Nephron progenitor cell (in vitro differentiated cells): ENCODE measurements at regions not wholly inside any gene's neighbourhood (a gene's known extent, or its start where the extent isn't known, plus 50 kb on each side); places are given as distances from the start of the nearest gene placed in this dataset.

ENCODE experiments used
- DNase-seq: peaks from one replicate; pipeline ENCODE4 v3.0.0; 2021
- H3K27ac Mint-ChIP-seq: 2 replicates; pipeline ENCODE4 v1.8.0; 2021; ENCODE audit warnings: mild to moderate bottlenecking, moderate library complexity, mixed read lengths
- H3K27me3 Mint-ChIP-seq: 2 replicates; pipeline ENCODE4 v1.8.0; 2021; ENCODE audit warnings: mild to moderate bottlenecking, low read depth, mixed read lengths; ENCODE audit not compliant: poor library complexity
- H3K36me3 Mint-ChIP-seq: 2 replicates; pipeline ENCODE4 v1.8.0; 2021; ENCODE audit warnings: low read depth, mixed read lengths
- H3K4me1 Mint-ChIP-seq: 2 replicates; pipeline ENCODE4 v1.8.0; 2021; ENCODE audit warnings: mixed read lengths
- H3K4me3 Mint-ChIP-seq: 2 replicates; pipeline ENCODE4 v1.8.0; 2021; ENCODE audit warnings: mild to moderate bottlenecking, moderate library complexity, mixed read lengths
- H3K9me3 Mint-ChIP-seq: 2 replicates; pipeline ENCODE4 v1.8.0; 2021; ENCODE audit warnings: mild to moderate bottlenecking, moderate library complexity, mixed read lengths
- TF ChIP-seq, protein P1 (sequence below): fragments of 200-600 bp; sonication (generic); IDR thresholded peaks from 2 replicates; pipeline ENCODE4 v1.5.0; 2021; ENCODE audit warnings: antibody characterized with exemption

DNA sequence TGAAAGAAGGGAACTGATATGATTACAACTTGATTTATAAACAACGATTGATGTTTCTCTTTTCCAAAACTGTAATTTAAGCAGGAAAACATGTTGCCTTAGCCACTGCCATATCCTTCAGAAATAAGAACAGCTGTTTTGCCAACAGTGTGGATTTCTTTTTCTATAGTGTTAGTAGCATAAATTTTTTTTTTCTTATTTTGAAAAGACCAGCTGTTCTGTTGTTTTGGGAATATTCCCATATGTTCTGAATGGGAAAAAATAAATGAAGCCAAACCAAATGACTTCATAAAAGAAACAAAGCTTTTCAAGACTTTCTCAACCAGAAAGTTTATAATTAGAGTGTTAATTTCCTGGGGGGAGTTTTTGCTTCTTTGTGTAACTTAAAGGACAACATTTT lies 83.9 kb upstream of the ARHGAP24 start:
- H3K36me3 Mint-ChIP-seq: no peaks in the 10 kb centered on the region
- H3K4me3 Mint-ChIP-seq: no peak overlapping the region
- no peak overlapping the region for H3K27ac Mint-ChIP-seq
- H3K9me3 Mint-ChIP-seq: peaks cover 4% of the 10 kb centered on the region
- DNase-seq: no peak
- TF ChIP-seq, protein P1, sequence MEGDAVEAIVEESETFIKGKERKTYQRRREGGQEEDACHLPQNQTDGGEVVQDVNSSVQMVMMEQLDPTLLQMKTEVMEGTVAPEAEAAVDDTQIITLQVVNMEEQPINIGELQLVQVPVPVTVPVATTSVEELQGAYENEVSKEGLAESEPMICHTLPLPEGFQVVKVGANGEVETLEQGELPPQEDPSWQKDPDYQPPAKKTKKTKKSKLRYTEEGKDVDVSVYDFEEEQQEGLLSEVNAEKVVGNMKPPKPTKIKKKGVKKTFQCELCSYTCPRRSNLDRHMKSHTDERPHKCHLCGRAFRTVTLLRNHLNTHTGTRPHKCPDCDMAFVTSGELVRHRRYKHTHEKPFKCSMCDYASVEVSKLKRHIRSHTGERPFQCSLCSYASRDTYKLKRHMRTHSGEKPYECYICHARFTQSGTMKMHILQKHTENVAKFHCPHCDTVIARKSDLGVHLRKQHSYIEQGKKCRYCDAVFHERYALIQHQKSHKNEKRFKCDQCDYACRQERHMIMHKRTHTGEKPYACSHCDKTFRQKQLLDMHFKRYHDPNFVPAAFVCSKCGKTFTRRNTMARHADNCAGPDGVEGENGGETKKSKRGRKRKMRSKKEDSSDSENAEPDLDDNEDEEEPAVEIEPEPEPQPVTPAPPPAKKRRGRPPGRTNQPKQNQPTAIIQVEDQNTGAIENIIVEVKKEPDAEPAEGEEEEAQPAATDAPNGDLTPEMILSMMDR: no peak
- H3K27me3 Mint-ChIP-seq: no peaks in the 10 kb centered on the region
- H3K4me1 Mint-ChIP-seq: no peaks in the 10 kb centered on the region

DNA sequence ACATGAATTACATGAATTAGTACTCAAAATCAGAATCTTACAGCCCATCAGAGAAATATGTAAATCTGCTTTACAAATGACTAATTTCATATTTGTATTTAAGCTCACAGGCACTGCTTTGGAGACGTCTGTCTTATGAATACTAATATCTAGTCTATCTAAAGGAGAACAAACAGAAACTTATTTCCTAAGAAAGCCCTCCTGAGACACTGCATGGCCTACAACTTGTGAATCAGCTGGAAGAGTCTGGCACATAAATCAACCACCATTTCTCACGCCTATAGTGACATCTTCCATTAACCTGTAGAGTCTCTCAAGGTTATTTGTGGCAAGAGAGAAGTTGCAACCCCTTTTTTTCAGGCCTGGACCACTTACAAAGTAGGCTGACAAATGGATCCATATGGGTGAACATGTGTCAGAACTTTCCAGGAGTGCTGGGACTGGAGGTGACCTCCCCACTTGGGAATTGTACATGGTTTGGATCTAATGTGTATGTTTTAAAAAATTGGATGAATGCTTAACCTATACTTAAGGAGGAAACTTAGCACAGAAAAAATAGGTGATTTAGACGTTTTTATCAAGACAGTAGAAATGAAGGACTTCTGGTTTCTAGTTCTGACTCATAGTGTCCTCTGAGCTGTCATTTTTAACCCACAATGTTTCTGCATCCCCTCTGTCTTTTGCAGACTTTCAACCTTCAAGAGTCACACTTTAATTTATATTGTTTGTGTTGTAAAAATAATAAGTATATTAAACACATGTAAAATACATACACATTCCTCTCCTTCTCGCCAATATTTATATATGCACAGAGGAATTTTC lies 83.2 kb upstream of the ARHGAP24 start:
- H3K36me3 Mint-ChIP-seq: no peaks in the 10 kb centered on the region
- no peaks in the 10 kb centered on the region for H3K27me3 Mint-ChIP-seq

DNA sequence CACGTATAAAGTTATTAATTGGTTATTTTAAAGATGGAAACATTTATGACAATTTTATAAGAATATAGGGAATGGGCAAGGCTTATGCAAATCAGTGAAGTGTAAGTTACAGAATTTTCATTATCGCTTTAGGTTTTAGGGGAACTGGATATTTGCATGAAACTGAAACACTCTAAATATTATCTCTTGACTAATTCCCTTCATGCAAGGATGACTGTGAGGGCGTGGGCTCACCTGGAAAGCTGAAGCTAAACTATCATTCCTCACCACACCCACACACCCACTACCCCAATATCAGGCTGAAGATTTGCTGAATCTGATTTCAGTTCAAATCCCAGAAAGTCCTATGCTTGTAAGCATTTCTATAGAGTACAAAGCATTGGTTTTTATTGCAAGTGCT lies 81.7 kb upstream of the ARHGAP24 start:
- Mint-ChIP-seq H3K4me1 (no peaks in the 10 kb centered on the region), H3K36me3 (no peaks in the 10 kb centered on the region), H3K4me3 (no peak overlapping the region), H3K27me3 (no peaks in the 10 kb centered on the region), H3K9me3 (no peaks in the 10 kb centered on the region), H3K27ac (no peak overlapping the region)
- no peak for DNase-seq
- TF ChIP-seq, protein P1: no peak

More for the DNA sequence above, 83.2 kb upstream of the ARHGAP24 start:
- TF ChIP-seq, protein P1: no peak
- Mint-ChIP-seq H3K9me3 (peaks cover 3% of the 10 kb centered on the region), H3K4me3 (no peak overlapping the region), H3K27ac (no peak overlapping the region), H3K4me1 (no peaks in the 10 kb centered on the region)
- no peak for DNase-seq

DNA sequence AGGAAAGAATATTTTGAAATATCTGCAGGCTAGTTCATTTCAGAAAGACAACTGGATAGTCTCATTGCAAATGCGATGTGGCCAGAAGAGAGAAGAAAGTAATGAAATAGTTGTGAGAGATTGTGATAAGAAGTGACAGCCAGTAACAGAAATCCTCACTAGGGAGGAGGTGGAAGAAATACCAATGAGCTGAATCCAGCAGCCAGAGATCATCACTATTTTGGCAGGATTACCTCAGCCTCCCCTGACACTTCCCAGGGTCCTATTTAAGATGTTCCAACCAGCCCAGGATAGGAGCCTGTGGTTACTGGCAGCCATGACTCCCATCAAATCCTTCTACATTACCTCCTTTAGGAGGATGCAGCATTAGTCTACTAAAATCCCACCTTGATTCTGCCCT lies 76.7 kb upstream of the ARHGAP24 start:
- TF ChIP-seq, protein P1: no peak
- Mint-ChIP-seq H3K4me3 (no peak overlapping the region), H3K9me3 (no peaks in the 10 kb centered on the region), H3K4me1 (no peaks in the 10 kb centered on the region), H3K27ac (no peak overlapping the region), H3K27me3 (no peaks in the 10 kb centered on the region), H3K36me3 (no peaks in the 10 kb centered on the region)
- no peak for DNase-seq

DNA sequence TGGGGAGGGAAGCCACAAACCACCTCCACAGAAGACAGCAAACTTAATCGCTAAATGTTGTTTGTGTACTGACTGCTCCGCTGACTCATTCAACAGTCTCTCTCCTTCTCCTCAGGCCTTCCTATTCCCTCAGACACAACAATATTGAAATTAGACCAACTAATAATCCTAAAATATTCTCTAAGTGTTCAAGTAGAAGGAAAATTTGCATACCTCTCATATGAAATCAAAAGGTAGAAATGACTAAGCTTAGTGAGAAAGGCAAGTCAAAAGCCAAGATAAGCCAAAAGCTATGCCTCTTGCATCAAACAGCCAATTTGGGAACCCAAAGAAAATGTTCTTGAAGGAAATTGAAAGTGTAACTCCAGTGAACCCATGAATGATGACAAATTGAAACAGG lies 75.7 kb upstream of the ARHGAP24 start:
- H3K27ac Mint-ChIP-seq: no peak overlapping the region
- H3K4me1 Mint-ChIP-seq: no peaks in the 10 kb centered on the region
- TF ChIP-seq, protein P1: no peak
- no peak overlapping the region for H3K4me3 Mint-ChIP-seq
- no peaks in the 10 kb centered on the region for H3K27me3 Mint-ChIP-seq
- H3K9me3 Mint-ChIP-seq: no peaks in the 10 kb centered on the region
- DNase-seq: no peak
- H3K36me3 Mint-ChIP-seq: no peaks in the 10 kb centered on the region

DNA sequence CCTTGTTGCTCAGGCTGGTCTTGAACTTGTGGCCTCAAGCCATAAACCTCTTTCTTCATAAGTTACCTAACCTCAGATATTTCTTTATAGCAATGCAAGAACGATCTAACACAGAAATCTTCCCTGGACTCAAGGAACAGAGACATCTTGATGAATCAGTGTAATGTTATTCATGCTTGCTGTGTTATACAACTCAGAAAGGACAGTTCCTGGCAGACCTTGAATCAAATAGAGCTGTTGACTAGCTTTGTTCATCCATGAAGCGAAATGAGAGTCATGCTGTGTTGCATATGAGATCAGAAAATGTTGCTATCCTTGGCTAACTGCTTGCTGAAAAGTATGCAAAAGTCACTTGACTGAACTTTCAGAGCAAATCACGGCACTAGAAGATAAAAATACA lies 72.6 kb upstream of the ARHGAP24 start:
- no peak for DNase-seq
- Mint-ChIP-seq H3K9me3 (no peaks in the 10 kb centered on the region), H3K27me3 (no peaks in the 10 kb centered on the region), H3K4me1 (no peaks in the 10 kb centered on the region), H3K27ac (no peak overlapping the region), H3K36me3 (no peaks in the 10 kb centered on the region), H3K4me3 (no peak overlapping the region)
- TF ChIP-seq, protein P1: no peak
